CD4-positive, alpha-beta T cell treated with Interleukin-10 for 1 hour (primary cell): ENCODE measurements at regions not wholly inside any gene's neighbourhood (a gene's known extent, or its start where the extent isn't known, plus 50 kb on each side); places are given as distances from the start of the nearest gene placed in this dataset.
"Not testable (repeated sequence)": the region's sequence is repeated elsewhere in the genome, so short reads cannot be mapped to it uniquely, and the experiment has no call there.

Source experiments
- DNase-seq: peaks from one replicate; pipeline ENCODE4 v3.0.0-alpha.2; 2020

DNA sequence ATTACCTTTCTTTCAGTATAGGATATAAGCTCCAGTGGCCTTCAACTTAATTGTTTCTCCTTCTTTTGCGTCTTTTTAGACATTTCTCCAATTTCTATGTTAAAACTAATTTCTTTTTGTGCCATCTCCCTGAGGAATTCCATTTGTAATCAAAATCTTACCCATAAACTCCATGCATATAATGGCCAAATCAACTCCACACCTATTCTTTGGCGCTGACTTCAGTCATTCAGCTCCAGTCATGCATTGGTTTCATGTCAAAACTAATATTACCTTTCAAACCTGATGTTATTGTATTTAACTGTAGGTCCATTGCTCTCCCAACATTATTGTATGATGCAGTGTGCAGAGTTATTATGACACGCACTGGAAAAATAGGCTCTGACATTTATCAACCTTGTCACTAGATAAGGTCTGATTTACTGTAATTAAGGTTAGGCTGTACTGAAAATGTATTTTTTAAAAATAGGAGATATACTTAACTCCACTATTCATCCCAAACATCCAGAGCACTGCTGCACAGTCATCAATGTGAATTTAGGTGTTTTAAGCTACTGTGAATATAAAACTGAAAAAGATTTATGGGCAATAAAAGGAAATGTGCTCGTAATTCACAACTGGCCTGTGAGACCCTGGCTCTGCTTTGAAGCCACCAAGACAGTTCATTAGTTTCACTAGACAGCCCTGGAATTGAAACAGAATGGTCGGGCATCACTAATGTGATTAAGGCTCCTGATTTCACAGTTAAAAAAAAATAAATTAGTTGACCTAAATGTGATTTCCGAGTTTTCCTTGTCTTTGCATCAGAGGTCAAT, 180.6 kb upstream of the GRIA4 start:
- DNase-seq = no peak

DNA sequence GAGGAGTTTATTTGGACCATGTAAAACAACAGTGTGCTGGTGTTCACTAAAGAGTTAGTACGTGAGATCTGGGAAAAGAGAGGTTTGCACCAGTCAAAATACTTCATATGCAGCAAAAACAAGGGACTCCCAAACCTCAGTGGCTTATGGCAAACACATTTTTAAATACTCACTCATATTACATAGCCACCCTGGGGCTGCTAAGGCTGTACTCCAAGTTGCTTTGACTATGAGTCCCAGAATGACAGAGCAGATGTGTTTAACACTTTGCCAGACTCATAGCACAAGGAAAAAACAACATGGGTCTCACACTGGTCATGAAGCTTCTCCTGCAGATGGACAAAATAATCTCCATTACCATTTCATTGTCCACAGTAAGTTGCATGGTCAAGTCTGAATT, 202.8 kb upstream of the GRIA4 start:
- no peak for DNase-seq

GRCh38 chr11:105401269-105401809, 208.5 kb upstream of the GRIA4 start:
- DNase-seq = no peak

DNA sequence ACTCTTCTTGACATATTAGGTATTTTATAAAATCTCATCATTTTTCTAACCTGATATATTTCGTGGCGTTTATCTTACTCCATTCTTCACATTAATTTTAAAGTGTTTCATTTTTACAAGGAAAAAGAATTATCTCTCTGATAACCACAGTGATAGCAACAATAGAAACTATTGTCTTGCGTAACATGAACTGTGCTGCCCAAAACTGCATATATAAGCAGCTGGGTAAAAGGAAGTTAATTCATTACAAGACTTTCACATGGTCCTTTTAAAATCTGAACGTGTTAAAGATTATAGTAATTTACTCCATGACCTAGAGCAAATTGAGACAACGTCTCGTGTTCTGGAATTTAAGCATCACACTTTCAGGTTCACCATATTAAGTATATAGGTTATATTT, 210.4 kb upstream of the GRIA4 start:
- DNase-seq = no peak

DNA sequence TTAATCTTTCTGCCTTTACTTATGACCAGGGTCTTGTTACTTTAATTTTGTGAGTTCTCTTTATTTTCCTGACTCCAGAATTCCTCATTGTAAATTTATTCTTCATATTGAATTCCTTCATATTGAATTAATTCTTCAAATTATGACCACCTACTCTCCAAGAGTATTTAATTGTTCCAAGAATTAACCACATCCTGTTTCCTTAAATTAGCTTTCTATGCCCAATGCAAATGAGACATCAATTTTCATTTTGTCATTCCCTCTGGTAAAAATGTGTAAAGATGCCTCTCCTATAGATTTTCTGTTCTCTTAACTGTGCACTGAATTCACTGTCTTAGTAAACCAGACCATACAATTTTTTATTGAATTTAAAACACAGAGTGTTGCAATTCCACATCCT, 211.2 kb upstream of the GRIA4 start:
- DNase-seq = no peak

DNA sequence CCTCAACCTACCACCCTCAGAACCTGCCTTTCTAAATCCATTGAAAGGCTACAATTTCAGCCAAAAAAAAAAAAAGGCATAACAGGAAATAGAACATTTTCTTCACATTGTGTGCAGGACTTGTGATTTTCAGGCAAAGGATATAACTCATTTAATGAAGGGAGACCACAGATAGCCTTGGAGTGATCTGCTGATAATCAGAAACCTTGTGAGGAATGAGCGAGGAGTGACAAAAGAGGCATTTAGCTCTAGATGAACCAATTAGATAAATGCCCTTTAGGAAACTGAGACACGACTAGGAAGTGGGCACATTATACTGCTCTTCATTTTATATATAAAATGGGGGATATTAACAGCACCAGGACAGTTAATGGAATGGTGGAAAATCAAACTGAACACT, 216.5 kb upstream of the GRIA4 start:
- DNase-seq = no peak

GRCh38 chr11:105392556-105392955, 217.3 kb upstream of the GRIA4 start:
- DNase-seq = no peak

GRCh38 chr11:105389952-105390351, 219.9 kb upstream of the GRIA4 start:
- DNase-seq = no peak

DNA sequence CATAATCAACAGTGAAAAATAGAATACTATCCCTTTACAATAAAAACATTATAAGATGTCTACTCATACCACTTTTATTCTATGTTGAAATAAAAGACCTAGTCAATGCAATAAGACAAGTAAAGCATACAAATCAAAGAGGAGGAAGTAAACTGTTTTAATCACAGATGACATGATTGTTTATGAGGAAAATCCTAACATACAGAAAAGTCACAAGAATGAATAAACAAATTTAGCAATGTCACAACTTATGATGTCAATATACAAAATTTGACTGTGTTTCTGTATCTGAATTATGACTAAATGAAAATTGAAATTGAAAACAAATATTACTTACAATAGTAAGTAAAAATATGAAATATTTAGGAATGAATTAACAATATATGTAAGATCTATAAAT, 221.9 kb upstream of the GRIA4 start:
- DNase-seq = no peak

GRCh38 chr11:105381941-105382340, 227.9 kb upstream of the GRIA4 start:
- no peak for DNase-seq

DNA sequence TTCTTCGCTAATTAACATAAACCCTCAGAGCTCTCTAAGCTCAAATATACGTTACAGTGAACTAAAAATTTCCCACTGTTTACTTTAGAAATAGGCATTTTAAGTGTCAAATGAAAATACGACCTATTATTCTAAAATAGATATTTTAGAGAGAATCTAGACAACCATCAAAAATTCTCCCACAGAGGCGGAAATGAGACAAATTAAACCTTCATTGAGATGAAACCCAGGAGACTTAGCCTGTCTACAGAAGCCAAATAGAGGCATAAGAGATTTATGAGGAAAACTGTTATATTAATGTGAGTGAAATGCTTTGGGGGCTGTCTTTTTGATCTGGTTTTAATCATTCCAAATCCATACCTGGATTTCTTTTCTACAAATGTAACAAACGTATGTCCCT, 232.0 kb upstream of the GRIA4 start:
- DNase-seq = no peak

DNA sequence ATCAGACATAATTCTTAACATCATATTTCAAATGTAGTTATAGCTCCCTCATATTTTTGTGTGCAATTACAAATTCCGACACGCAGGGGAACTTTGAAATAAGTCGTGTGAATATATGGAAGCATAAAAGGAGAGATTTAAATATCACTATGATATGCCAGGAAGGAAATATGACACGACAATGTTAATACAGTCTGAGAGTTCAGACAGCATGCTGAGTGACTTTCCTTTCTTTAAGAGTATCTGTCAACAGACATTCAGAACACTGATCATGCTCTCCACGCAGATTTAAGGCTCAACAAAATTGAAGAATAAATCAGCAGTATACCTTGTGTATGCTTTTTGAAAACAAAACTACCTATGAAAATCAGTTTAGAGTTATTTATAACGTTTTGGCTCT, 232.6 kb upstream of the CARD18 start:
- no peak for DNase-seq

DNA sequence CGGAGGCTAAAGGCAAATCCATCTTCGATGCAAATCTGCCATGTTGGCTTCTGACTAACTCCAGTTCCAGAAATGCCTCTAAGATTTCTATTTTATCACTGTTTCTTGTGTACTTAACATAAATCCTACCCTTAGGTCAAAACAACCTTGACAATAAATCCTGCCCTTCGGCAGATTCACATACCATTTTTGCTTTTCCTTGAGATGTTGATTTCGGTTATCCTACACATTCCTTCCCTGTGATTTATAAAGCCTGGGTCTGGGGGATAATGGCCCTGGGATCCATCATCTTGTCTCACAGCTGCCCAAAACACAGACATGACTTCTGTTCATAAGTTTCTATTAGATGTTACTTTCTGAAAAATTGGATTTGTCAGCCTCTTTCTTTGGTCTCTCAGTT, 231.7 kb upstream of the CARD18 start:
- no peak for DNase-seq

- DNase-seq = no peak
These were observed 229.1 kb upstream of the CARD18 start for GRCh38 chr11:105368711-105369110.

DNA sequence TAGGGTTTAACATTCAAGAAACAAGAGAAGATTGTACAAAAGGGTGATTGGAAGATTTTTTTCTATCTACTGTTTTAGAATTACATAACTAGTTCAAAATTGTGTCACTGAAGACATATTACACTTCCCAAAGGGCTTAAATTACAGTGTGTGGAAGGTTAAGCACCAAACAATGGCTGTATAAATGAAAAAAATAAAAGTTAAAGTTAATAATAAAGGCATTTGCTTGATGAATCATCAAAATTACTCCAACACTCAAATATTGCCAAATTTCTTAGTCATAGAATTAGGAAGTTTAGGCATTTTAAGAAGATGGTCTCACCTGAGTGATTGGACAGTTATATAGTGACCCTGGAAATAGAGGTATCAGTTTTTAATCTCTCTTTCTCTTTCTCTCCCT, 227.6 kb upstream of the CARD18 start:
- no peak for DNase-seq

- DNase-seq = no peak
These were observed 222.1 kb upstream of the CARD18 start for GRCh38 chr11:105361651-105362050.

DNA sequence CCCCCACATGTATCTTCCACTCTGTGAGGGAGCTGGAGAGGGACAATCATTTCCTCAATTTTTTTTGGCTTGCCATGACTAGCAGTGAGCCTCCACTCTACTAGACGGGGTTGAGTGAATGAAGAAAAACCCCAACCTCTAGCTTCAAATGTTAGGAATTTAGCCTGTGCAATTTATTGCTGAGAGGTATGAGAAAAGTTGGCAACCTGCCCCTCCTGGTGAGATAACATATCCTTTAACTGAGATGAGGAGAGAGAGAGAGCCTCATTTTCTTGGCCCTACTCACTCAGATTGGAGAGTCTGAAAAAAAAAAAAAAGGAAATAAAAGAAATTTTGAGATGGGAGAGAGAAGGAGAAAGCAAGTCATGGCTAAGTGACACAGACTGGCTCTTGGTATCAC, 218.2 kb upstream of the CARD18 start:
- DNase-seq = no peak

DNA sequence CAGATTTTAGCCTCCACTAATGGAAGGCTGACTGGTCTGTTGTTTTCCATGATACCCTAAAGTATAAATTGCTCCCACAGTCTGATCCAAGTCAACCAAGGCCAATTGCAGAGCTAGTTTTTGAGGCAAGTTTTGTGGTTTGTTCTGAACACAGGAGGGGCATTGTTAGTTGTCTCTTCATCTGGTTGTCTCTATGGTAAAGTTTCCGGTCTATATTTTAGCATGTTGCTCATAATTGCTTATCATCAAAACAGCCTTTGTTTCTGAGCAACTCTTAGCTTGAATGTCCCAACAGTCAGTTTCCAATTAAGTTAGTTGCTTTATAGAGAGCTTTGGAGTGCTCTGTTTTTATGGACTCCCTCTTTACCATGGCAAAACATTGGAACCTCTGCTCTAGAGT, 217.6 kb upstream of the CARD18 start:
- no peak for DNase-seq

DNA sequence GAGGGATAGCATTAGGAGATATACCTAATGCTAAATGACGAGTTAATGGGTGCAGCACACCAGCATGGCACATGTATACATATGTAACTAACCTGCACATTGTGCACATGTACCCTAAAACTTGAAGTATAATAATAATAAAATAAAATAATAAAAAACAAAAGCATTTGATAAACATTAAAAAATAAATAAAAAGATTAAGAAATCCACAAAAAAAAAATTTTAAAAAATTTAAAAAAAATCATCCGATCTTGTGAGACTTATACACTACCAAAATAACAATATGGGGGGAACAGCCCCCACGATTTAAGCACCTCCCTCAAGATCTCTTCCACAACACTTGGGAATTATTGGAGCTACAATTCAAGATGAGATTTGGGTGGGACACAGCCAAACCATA, 210.3 kb upstream of the CARD18 start:
- not testable (repeated sequence) for DNase-seq

DNA sequence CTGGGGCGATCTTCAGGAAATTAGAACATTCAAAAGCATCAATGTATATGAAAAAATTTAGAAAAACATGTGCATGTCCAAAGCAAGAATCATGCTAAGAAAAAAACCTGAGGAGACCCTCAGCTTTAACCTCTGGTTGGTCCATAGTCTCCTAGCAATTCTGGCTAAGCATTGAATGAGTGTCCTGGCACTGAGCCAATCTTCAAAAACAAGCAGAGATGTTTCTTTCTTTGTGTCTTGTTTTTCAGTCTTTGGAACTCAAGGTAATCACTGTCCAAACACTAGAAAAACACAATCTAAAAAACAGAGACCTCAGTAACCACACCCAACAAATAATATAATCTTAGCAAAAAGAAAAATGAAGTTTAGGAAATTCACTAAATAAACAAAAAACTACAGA, 205.4 kb upstream of the CARD18 start:
- DNase-seq = no peak

GRCh38 chr11:105334025-105334714, 194.6 kb upstream of the CARD18 start:
- DNase-seq = no peak

DNA sequence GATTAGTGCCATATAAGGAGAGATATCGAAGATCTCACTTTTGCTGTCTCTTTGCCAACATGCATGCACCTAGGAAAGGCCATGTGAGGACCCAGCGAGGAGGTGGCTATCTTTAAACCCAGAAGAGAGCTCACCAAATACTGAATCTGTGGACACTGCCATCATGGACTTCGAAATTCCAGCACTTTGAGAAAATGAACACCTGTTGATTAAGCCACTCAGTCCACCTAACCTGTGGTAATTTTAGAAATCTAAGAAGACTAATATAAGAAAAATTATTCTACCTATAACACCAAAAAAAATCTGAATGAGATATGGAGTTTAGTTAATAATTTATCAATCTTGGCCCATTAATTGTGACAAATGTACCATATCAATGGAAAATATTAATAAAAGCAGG, 193.6 kb upstream of the CARD18 start:
- no peak for DNase-seq

DNA sequence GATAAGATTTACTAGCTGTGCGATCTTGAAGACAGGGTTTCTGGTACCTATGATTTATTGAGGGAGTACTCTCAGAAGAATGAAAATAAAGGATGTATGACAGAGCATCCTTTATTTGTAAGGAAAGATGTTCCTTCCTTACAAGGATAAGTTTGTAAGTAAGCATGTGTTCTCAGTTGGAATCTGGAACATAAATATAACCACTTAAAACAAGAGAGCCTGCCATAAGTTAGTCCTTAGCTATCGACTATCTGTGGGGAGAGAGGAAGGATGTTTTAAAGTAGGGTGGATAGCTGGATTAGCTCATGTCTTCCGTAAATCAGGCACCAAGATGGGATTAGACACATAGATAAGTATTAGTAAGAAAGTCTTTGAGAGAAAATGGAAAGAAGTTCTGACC, 192.6 kb upstream of the CARD18 start:
- no peak for DNase-seq

DNA sequence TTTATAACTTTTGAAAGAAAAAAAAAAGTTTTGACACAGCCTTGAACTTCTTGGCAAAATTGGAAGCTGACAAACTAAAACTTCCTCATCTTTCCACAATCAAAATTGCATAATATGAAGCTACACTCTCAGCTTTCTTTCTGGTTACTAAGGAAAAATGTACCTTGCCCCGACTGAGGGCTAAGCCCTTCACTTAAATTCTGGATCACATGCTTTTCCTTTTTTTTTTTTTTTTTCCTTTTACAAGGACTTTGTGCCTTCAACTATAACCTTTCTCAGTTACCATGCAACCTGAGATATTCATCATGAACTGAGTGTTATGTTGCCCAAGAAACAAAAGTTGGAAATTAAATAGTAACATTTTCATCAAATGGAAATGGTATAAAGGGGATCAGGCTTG, 188.5 kb upstream of the CARD18 start:
- DNase-seq = no peak

GRCh38 chr11:105324156-105324555, 184.6 kb upstream of the CARD18 start:
- no peak for DNase-seq
